Panc1 (cell line): ENCODE measurements at regions not wholly inside any gene's neighbourhood (a gene's known extent, or its start where the extent isn't known, plus 50 kb on each side); places are given as distances from the start of the nearest gene placed in this dataset.

Experiments used
- ATAC-seq: fragments of 200-7000 bp; cut with Tn5 transposase; 2 replicates; pipeline ENCODE4 v1.9.1; 2020; ENCODE audit warnings: mild to moderate bottlenecking, moderate library complexity
- BruUV-seq: library from RNA; stranded (reverse); fragments of 400-500 nt; replicated peaks from 2 replicates; lab custom pipeline; 2021; lab: Mats Ljungman, UMichigan
- CTCF ChIA-PET: fragments of 300-600 bp; sonication (Branson Sonifier 250); formaldehyde crosslinking; loops from one replicate; lab custom pipeline; 2022; ENCODE audit warnings: antibody characterized with exemption; lab: Charles Lee
- POLR2A ChIA-PET: fragments of 300-600 bp; sonication (Branson Sonifier 250); formaldehyde crosslinking; loops from one replicate; lab custom pipeline; 2022; ENCODE audit warnings: antibody characterized with exemption; lab: Charles Lee
- DNase-seq: peaks from one replicate; pipeline ENCODE4 v3.0.0-alpha.2; 2010; ENCODE audit warnings: low read depth, low spot score
- H3K27ac ChIP-seq: 2 replicates; pipeline ENCODE4 v1.5.1; 2011; ENCODE audit warnings: mild to moderate bottlenecking, low read length, inconsistent platforms
- H3K27me3 ChIP-seq: fragments of 200-500 bp; sonication (Bioruptor generic); 2 replicates; pipeline ENCODE4 v1.6.0; 2014; ENCODE audit warnings: low read length, inconsistent platforms; ENCODE audit not compliant: control insufficient read depth, insufficient read depth
- H3K36me3 ChIP-seq: fragments of 200-500 bp; sonication (Bioruptor generic); 2 replicates; pipeline ENCODE4 v1.5.1; 2014; ENCODE audit warnings: inconsistent platforms, mild to moderate bottlenecking, low read length, moderate library complexity; ENCODE audit not compliant: control insufficient read depth, insufficient read depth
- H3K4me1 ChIP-seq: 2 replicates; pipeline ENCODE4 v1.5.1; 2011; ENCODE audit warnings: inconsistent platforms, mild to moderate bottlenecking, low read length, moderate library complexity; ENCODE audit not compliant: control insufficient read depth, insufficient read depth
- H3K4me3 ChIP-seq, 2 experiments: 2 replicates each; pipeline ENCODE4 v1.5.1; 2011 to 2012; ENCODE audit warnings: low read depth in 2 of 2, low read length in 2 of 2, mild to moderate bottlenecking in 2 of 2, inconsistent platforms in 1 of 2, moderate library complexity in 1 of 2
- H3K9me3 ChIP-seq: fragments of 200-500 bp; sonication (Bioruptor generic); 2 replicates; pipeline ENCODE4 v1.5.1; 2014; ENCODE audit warnings: low read depth, mild to moderate bottlenecking, inconsistent platforms, low read length, moderate library complexity; ENCODE audit not compliant: control insufficient read depth, insufficient read depth
- POLR2AphosphoS5 ChIP-seq: IDR thresholded peaks from 2 replicates; pipeline ENCODE4 v1.6.1; 2012; ENCODE audit warnings: mild to moderate bottlenecking, low read depth, low read length, moderate library complexity
- REST ChIP-seq, 2 experiments: IDR thresholded peaks; 2 replicates each; pipeline ENCODE4 v1.6.1; 2011 to 2012; ENCODE audit warnings: low read depth in 2 of 2, control low read depth in 1 of 2, low read length in 1 of 2, mild to moderate bottlenecking in 1 of 2, moderate library complexity in 1 of 2; ENCODE audit not compliant: insufficient read depth in 1 of 2
- SIN3A ChIP-seq: IDR thresholded peaks from 2 replicates; pipeline ENCODE4 v1.6.1; 2012; ENCODE audit warnings: low read depth, mild to moderate bottlenecking, low read length, moderate library complexity, borderline replicate concordance; ENCODE audit not compliant: insufficient read depth
- TCF7L2 ChIP-seq: IDR thresholded peaks from 2 replicates; pipeline ENCODE4 v1.6.1; 2011; ENCODE audit warnings: mild to moderate bottlenecking, low read depth, low read length, inconsistent platforms
- in situ Hi-C: cut with HindIII; loops from 2 replicates; pipeline ENCODE4 v1.10.0; 2016; ENCODE audit warnings: low sequenced_read_pairs, low pct_unique_long_range_greater_than_20kb
- intact Hi-C: fragments of 100-400 bp; cut with micrococcal nuclease; formaldehyde crosslinking; loops from one replicate; pipeline ENCODE4 v1.10.0; 2022; ENCODE audit not compliant: unreplicated experiment
- TF ChIP-seq, protein P1 (sequence below): fragments of 450-650 bp; IDR thresholded peaks from 2 replicates; pipeline ENCODE4 v1.5.1; 2017; ENCODE audit warnings: mild to moderate bottlenecking

- H3K9me3 ChIP-seq: no peaks in the 10 kb centered on the region
- DNase-seq (no peak), ATAC-seq (no peak)
- CTCF ChIA-PET: no interaction called here
- no peak for TF ChIP-seq REST (IDR thresholded peaks at IDR 0.05; ENCODE audit: insufficient read depth in 1 of 2, low read depth in 2 of 2, low read length in 1 of 2)
- no peak for TF ChIP-seq POLR2AphosphoS5
- TF ChIP-seq, protein P1, sequence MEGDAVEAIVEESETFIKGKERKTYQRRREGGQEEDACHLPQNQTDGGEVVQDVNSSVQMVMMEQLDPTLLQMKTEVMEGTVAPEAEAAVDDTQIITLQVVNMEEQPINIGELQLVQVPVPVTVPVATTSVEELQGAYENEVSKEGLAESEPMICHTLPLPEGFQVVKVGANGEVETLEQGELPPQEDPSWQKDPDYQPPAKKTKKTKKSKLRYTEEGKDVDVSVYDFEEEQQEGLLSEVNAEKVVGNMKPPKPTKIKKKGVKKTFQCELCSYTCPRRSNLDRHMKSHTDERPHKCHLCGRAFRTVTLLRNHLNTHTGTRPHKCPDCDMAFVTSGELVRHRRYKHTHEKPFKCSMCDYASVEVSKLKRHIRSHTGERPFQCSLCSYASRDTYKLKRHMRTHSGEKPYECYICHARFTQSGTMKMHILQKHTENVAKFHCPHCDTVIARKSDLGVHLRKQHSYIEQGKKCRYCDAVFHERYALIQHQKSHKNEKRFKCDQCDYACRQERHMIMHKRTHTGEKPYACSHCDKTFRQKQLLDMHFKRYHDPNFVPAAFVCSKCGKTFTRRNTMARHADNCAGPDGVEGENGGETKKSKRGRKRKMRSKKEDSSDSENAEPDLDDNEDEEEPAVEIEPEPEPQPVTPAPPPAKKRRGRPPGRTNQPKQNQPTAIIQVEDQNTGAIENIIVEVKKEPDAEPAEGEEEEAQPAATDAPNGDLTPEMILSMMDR: no peak; the same call in 1 of the 2 replicates
- TF ChIP-seq TCF7L2: no peak
- no peak for TF ChIP-seq SIN3A
- intact Hi-C loops: no loop called here
- POLR2A ChIA-PET: no interaction called here
- in situ Hi-C loops: no loop called here
- H3K4me1 ChIP-seq: no peaks in the 10 kb centered on the region
- H3K4me3 ChIP-seq: no peak overlapping the region
- no peaks in the 10 kb centered on the region for H3K27me3 ChIP-seq
- no peak overlapping the region for H3K27ac ChIP-seq
- H3K36me3 ChIP-seq: no peaks in the 10 kb centered on the region
- BruUV-seq: no TSS peak
Observed at GRCh38 chr10:111295788-111296187, 219.0 kb downstream of the ADRA2A start.

DNA sequence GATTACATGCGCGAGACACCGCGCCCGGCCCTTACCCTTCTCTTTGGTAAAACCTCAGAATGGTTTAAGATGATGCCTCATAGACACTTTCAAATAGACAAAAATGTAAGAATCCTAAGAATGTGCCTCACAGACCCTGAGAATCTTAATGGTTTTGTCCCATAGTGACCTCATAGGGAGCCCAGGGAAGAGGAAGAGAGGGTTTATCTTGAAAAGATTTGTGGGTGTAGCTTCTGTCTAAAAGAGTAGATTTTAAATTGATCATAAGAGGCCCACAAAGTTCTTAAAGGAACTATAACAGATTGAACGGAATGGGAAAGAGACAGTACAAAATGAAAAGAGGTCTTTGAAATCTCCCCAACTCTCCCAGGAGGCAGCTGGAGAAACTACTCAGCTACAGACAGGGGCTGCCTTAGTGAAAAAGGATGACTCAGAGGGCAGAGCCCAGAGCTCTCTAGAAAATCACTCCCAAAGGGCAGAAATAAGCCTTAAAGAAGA is 220.6 kb downstream of the ADRA2A start:
- CTCF ChIA-PET: no interaction called here
- no peak overlapping the region for H3K4me3 ChIP-seq
- no peak for ATAC-seq

More for the DNA sequence above, 220.6 kb downstream of the ADRA2A start:
- Histone ChIP-seq H3K9me3 (no peaks in the 10 kb centered on the region), H3K4me1 (no peaks in the 10 kb centered on the region), H3K27me3 (no peaks in the 10 kb centered on the region), H3K27ac (no peak overlapping the region), H3K36me3 (no peaks in the 10 kb centered on the region)
- intact Hi-C loops (no loop called here), in situ Hi-C loops (no loop called here)
- TF ChIP-seq, protein P1: no peak
- TF ChIP-seq REST (IDR thresholded peaks at IDR 0.05; ENCODE audit: insufficient read depth in 1 of 2, low read depth in 2 of 2, low read length in 1 of 2): no peak
- no peak for TF ChIP-seq TCF7L2
- no peak for TF ChIP-seq POLR2AphosphoS5
- no peak for TF ChIP-seq SIN3A
- DNase-seq: no peak
- POLR2A ChIA-PET: no interaction called here
- BruUV-seq: no TSS peak
